K562 (cell line): ENCODE measurements at regions not wholly inside any gene's neighbourhood (a gene's known extent, or its start where the extent isn't known, plus 50 kb on each side); places are given as distances from the start of the nearest gene placed in this dataset.

ENCODE experiments used
- ARID3A ChIP-seq: IDR thresholded peaks from 2 replicates; pipeline ENCODE4 v1.6.1; 2012; ENCODE audit warnings: low read depth, low read length, improper control_type of control experiment, borderline replicate concordance
- BDP1 ChIP-seq: IDR thresholded peaks from 3 replicates; pipeline ENCODE4 v1.6.1; 2011; ENCODE audit not compliant: insufficient read length, insufficient read depth
- CEBPB ChIP-seq: fragments of 450-650 bp; IDR thresholded peaks from 2 replicates; pipeline ENCODE4 v1.6.1; 2016; ENCODE audit warnings: missing genetic modification characterization, missing compliant biosample characterization
- CTCF ChIP-seq, 3 experiments: IDR thresholded peaks in 2 of 3; conservative IDR thresholded peaks in 1 of 3; 2 replicates each; pipeline ENCODE4 v1.5.1; 2011 to 2012; ENCODE audit warnings: low read length in 3 of 3, mild to moderate bottlenecking in 3 of 3, control low read depth in 2 of 3, improper control_type of control experiment in 1 of 3, inconsistent platforms in 1 of 3, low read depth in 1 of 3, mixed read lengths in 1 of 3, moderate library complexity in 1 of 3; ENCODE audit not compliant: insufficient read depth in 2 of 3
- KAT8 ChIP-seq: fragments of 450-650 bp; IDR thresholded peaks from 2 replicates; pipeline ENCODE4 v1.6.1; 2016; ENCODE audit warnings: low read depth, mild to moderate bottlenecking
- MAX ChIP-seq: sonication (generic); formaldehyde crosslinking; IDR thresholded peaks from 2 replicates; pipeline ENCODE4 v1.9.0; 2022; ENCODE audit warnings: mild to moderate bottlenecking, missing genetic modification reagents
- MAZ ChIP-seq, 2 experiments: fragments of 450-650 bp in 1 of 2; sonication (generic) in 1 of 2; formaldehyde crosslinking; IDR thresholded peaks in 1 of 2; conservative IDR thresholded peaks in 1 of 2; 2 replicates each; pipeline versions ENCODE4 v1.4.0 to v1.5.0; 2020; ENCODE audit warnings: mild to moderate bottlenecking in 1 of 2, missing genetic modification reagents in 1 of 2
- POLR2AphosphoS5 ChIP-seq: IDR thresholded peaks from 2 replicates; pipeline ENCODE4 v1.6.1; 2011; ENCODE audit warnings: mild to moderate bottlenecking, low read depth, low read length, moderate library complexity; ENCODE audit not compliant: control insufficient read depth, insufficient read depth
- PYGO2 ChIP-seq: fragments of 450-650 bp; IDR thresholded peaks from 2 replicates; pipeline ENCODE4 v1.6.1; 2016; ENCODE audit warnings: mild to moderate bottlenecking, missing genetic modification characterization, moderate library complexity, missing compliant biosample characterization
- ZC3H11A ChIP-seq: IDR thresholded peaks from 2 replicates; pipeline ENCODE4 v1.6.1; 2012; ENCODE audit warnings: low read depth, low read length, improper control_type of control experiment
- ZNF121 ChIP-seq: sonication (generic); formaldehyde crosslinking; conservative IDR thresholded peaks from 2 replicates; pipeline ENCODE4 v1.8.0; 2022; ENCODE audit warnings: missing genetic modification reagents

GRCh38 chr3:182226995-182227394 is 515.3 kb downstream of the SOX2 start:
- TF ChIP-seq BDP1 (no peak), POLR2AphosphoS5 (no peak), ARID3A (no peak), PYGO2 (tag) (no peak), CTCF (IDR thresholded peaks at IDR 0.05 in 2 of 3, conservative IDR thresholded peaks at IDR 0.05 in 1 of 3; ENCODE audit: insufficient read depth in 2 of 3, low read depth in 1 of 3, low read length in 3 of 3) (no peak), ZC3H11A (no peak), MAZ (CRISPR knock-in tag; conservative IDR thresholded peaks at IDR 0.05 in 1 of 2, IDR thresholded peaks at IDR 0.05 in 1 of 2) (no peak), CEBPB (tag) (no peak), MAX (CRISPR knock-in tag) (no peak), ZNF121 (CRISPR knock-in tag) (no peak), KAT8 (no peak)
